ENCODE measurements at regions not wholly inside any gene's neighbourhood (a gene's known extent, or its start where the extent isn't known, plus 50 kb on each side); places are given as distances from the start of the nearest gene placed in this dataset.

DNA sequence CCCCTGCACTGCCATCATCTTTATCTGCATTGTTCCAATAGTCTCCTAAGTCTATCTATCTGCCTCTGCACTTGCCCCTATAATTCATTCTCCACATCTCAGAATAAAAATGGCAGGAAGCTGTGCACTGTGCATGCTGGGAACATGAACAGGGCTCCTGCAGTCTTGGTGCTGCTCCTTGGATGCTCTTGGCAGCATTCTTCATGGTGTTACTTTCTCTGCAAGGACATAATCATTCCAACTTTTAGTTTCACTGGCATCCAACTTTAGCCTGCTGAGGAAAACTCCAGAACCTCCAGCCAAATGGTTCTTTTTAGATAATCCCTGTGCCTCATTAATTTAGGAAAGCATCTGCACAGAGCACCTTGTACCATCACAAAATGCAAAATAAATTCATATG, 208.3 kb downstream of the STK31 start:
- no peaks in the 10 kb centered on the region for H4K20me1 ChIP-seq (ENCODE audit: insufficient read depth)
- H3K4me1 ChIP-seq (ENCODE audit: control insufficient read depth in 1 of 2, insufficient read depth in 2 of 2, low read length in 2 of 2), result no peaks in the 10 kb centered on the region
- H3K9ac ChIP-seq (ENCODE audit: low read length), result no peak overlapping the region
- BruUV-seq (replicated peaks), result no TSS peak
- no peak overlapping the region for H3K4me2 ChIP-seq (ENCODE audit: low read length)
- intact Hi-C loops (cut with micrococcal nuclease), result no loop called here
- peaks cover 6% of the 10 kb centered on the region; the same call in 1 of the 2 replicates for H3K27me3 ChIP-seq (ENCODE audit: insufficient read depth, low read length)
- no peaks in the 10 kb centered on the region for H3K36me3 ChIP-seq (ENCODE audit: control insufficient read depth in 1 of 2, insufficient read depth in 2 of 2, low read length in 2 of 2)
- ChIA-PET CTCF (no interaction called here), RAD21 (ENCODE audit: low non-redundant PET in 1 of 2, low total read pairs in 2 of 2, uncharacterized antibody in 2 of 2, unreplicated experiment in 2 of 2) (no interaction called here), POLR2A (no interaction called here)
- no peak overlapping the region for H2AFZ ChIP-seq (ENCODE audit: low read depth, low read length, poor library complexity, severe bottlenecking)
- no peak for DNase-seq (ENCODE audit: low read depth, low spot score)
- TF ChIP-seq, protein P1, sequence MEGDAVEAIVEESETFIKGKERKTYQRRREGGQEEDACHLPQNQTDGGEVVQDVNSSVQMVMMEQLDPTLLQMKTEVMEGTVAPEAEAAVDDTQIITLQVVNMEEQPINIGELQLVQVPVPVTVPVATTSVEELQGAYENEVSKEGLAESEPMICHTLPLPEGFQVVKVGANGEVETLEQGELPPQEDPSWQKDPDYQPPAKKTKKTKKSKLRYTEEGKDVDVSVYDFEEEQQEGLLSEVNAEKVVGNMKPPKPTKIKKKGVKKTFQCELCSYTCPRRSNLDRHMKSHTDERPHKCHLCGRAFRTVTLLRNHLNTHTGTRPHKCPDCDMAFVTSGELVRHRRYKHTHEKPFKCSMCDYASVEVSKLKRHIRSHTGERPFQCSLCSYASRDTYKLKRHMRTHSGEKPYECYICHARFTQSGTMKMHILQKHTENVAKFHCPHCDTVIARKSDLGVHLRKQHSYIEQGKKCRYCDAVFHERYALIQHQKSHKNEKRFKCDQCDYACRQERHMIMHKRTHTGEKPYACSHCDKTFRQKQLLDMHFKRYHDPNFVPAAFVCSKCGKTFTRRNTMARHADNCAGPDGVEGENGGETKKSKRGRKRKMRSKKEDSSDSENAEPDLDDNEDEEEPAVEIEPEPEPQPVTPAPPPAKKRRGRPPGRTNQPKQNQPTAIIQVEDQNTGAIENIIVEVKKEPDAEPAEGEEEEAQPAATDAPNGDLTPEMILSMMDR (IDR thresholded peaks at IDR 0.05 in 2 of 3, conservative IDR thresholded peaks at IDR 0.05 in 1 of 3; ENCODE audit: borderline replicate concordance in 1 of 3, insufficient read depth in 1 of 3, low read depth in 2 of 3, low read length in 2 of 3), result no peak
- TF ChIP-seq SRF (IDR thresholded peaks at IDR 0.05; ENCODE audit: low read depth), result no peak
- no peak for TF ChIP-seq YY1 (IDR thresholded peaks at IDR 0.05; ENCODE audit: extremely low read depth, insufficient replicate concordance, low read depth, low read length)
- TF ChIP-seq SP1 (IDR thresholded peaks at IDR 0.05; ENCODE audit: low read depth), result no peak
- TF ChIP-seq, protein P2, sequence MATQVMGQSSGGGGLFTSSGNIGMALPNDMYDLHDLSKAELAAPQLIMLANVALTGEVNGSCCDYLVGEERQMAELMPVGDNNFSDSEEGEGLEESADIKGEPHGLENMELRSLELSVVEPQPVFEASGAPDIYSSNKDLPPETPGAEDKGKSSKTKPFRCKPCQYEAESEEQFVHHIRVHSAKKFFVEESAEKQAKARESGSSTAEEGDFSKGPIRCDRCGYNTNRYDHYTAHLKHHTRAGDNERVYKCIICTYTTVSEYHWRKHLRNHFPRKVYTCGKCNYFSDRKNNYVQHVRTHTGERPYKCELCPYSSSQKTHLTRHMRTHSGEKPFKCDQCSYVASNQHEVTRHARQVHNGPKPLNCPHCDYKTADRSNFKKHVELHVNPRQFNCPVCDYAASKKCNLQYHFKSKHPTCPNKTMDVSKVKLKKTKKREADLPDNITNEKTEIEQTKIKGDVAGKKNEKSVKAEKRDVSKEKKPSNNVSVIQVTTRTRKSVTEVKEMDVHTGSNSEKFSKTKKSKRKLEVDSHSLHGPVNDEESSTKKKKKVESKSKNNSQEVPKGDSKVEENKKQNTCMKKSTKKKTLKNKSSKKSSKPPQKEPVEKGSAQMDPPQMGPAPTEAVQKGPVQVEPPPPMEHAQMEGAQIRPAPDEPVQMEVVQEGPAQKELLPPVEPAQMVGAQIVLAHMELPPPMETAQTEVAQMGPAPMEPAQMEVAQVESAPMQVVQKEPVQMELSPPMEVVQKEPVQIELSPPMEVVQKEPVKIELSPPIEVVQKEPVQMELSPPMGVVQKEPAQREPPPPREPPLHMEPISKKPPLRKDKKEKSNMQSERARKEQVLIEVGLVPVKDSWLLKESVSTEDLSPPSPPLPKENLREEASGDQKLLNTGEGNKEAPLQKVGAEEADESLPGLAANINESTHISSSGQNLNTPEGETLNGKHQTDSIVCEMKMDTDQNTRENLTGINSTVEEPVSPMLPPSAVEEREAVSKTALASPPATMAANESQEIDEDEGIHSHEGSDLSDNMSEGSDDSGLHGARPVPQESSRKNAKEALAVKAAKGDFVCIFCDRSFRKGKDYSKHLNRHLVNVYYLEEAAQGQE (IDR thresholded peaks at IDR 0.05; ENCODE audit: low read depth), result no peak
- no peak for TF ChIP-seq JUND (IDR thresholded peaks at IDR 0.05)
- TF ChIP-seq, protein P3, sequence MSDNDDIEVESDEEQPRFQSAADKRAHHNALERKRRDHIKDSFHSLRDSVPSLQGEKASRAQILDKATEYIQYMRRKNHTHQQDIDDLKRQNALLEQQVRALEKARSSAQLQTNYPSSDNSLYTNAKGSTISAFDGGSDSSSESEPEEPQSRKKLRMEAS (IDR thresholded peaks at IDR 0.05), result no peak
- TF ChIP-seq POLR2AphosphoS5 (IDR thresholded peaks at IDR 0.05; ENCODE audit: low read depth, low read length), result no peak
- no peak for TF ChIP-seq EGR1 (IDR thresholded peaks at IDR 0.05; ENCODE audit: low read depth)
- no peak for TF ChIP-seq FOSL1 (IDR thresholded peaks at IDR 0.05; ENCODE audit: low read depth)
- TF ChIP-seq ZFX (IDR thresholded peaks at IDR 0.05), result no peak
- TF ChIP-seq, protein P4, sequence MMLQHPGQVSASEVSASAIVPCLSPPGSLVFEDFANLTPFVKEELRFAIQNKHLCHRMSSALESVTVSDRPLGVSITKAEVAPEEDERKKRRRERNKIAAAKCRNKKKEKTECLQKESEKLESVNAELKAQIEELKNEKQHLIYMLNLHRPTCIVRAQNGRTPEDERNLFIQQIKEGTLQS (IDR thresholded peaks at IDR 0.05), result no peak
- no peak for TF ChIP-seq EZH2phosphoT487 (IDR thresholded peaks at IDR 0.05; ENCODE audit: borderline replicate concordance)
- no peak for TF ChIP-seq TCF7L2 (IDR thresholded peaks at IDR 0.05; ENCODE audit: borderline replicate concordance, extremely low read depth, insufficient read depth, insufficient read length)
- TF ChIP-seq ELF1 (IDR thresholded peaks at IDR 0.05; ENCODE audit: borderline replicate concordance, low read depth), result no peak
- TF ChIP-seq SIN3A (IDR thresholded peaks at IDR 0.05; ENCODE audit: low read depth), result no peak
- TF ChIP-seq EZH2 (IDR thresholded peaks at IDR 0.05), result no peak
- TF ChIP-seq, protein P5, sequence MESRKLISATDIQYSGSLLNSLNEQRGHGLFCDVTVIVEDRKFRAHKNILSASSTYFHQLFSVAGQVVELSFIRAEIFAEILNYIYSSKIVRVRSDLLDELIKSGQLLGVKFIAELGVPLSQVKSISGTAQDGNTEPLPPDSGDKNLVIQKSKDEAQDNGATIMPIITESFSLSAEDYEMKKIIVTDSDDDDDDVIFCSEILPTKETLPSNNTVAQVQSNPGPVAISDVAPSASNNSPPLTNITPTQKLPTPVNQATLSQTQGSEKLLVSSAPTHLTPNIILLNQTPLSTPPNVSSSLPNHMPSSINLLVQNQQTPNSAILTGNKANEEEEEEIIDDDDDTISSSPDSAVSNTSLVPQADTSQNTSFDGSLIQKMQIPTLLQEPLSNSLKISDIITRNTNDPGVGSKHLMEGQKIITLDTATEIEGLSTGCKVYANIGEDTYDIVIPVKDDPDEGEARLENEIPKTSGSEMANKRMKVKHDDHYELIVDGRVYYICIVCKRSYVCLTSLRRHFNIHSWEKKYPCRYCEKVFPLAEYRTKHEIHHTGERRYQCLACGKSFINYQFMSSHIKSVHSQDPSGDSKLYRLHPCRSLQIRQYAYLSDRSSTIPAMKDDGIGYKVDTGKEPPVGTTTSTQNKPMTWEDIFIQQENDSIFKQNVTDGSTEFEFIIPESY (IDR thresholded peaks at IDR 0.05; ENCODE audit: extremely low read depth, insufficient replicate concordance, low read length), result no peak
- no peak for TF ChIP-seq POLR2A (IDR thresholded peaks at IDR 0.05; ENCODE audit: borderline replicate concordance, extremely low read depth, insufficient read depth, insufficient read length)
- no peak overlapping the region for H3K27ac ChIP-seq (ENCODE audit: low read depth, low read length)
- H3K9me3 ChIP-seq (ENCODE audit: control insufficient read depth in 1 of 2, insufficient read depth in 1 of 2, low read depth in 1 of 2, low read length in 2 of 2), result no peaks in the 10 kb centered on the region
- no peak overlapping the region for H3K4me3 ChIP-seq (replicated peaks in 1 of 2; ENCODE audit: low read depth in 1 of 2, low read length in 2 of 2)
- H3K9me2 ChIP-seq (ENCODE audit: insufficient read depth), result no peaks in the 10 kb centered on the region
- no peak for ATAC-seq
- H3K79me2 ChIP-seq (ENCODE audit: insufficient read depth, low read length), result no peaks in the 10 kb centered on the region
